ENCODE measurements at regions not wholly inside any gene's neighbourhood (a gene's known extent, or its start where the extent isn't known, plus 50 kb on each side); places are given as distances from the start of the nearest gene placed in this dataset.

DNA sequence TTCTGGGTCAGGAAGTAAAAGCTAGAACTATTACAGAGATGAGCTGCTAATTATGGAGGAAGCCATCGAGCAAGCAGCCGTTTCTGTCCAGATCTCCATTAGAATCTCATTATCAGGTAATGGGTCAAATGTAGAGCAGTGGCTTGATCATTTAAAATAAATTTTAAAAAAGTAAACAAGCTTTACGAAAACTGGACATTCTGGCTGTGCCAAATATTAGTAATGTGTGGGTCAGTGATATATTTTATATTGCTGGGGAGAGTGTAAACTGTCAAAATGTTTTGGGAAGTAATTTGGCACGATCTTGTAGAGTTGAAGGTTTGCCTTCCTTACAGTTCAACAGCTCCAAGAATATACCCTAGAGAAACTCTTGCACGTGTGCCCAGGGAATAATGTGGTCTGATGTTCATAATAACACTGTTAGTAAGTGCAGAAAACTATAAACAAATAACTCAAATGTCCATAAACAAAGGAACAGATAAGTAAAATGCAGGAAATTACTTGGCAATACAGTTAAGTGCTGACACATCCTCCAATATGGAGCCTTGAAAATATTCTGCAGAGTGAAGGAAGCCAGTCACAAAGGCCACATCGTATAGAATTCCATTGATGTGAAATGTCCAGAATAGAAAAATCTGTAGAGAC is 127.2 kb upstream of the UBL3 start:
- no peak for DNase-seq
- H3K9me3 Mint-ChIP-seq: peaks cover 5% of the 10 kb centered on the region
- no peaks in the 10 kb centered on the region for H3K36me3 Mint-ChIP-seq (ENCODE audit: low read depth)
- no peaks in the 10 kb centered on the region for H3K4me1 Mint-ChIP-seq
- H3K4me3 Mint-ChIP-seq: no peak overlapping the region
- H3K27me3 Mint-ChIP-seq: no peaks in the 10 kb centered on the region
- ATAC-seq: no peak
- no peak overlapping the region for H3K27ac Mint-ChIP-seq

DNA sequence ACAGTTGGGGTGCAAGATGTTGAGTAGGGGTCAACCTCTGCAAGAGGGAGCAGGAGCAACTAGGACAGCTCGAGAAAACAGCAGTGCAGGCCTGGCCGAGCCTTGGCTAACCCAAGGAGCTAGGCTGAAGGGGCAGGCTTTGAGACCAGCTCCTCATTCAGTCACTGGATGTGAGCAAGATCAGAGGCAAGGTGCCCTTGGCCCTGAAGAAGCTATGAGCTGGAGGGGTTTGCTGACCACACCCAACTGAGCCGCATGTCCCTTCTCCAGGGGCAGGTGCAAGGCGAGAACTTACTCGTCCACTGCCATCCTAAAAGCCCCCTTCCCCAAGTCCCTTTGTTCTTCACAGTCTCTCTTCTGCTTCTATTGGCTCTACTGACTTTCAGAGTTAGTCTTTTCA is 126.1 kb upstream of the UBL3 start:
- Mint-ChIP-seq H3K27ac (no peak overlapping the region), H3K4me3 (no peak overlapping the region), H3K9me3 (no peaks in the 10 kb centered on the region), H3K36me3 (ENCODE audit: low read depth) (no peaks in the 10 kb centered on the region), H3K4me1 (no peaks in the 10 kb centered on the region), H3K27me3 (no peaks in the 10 kb centered on the region)
- ATAC-seq (no peak), DNase-seq (no peak)

DNA sequence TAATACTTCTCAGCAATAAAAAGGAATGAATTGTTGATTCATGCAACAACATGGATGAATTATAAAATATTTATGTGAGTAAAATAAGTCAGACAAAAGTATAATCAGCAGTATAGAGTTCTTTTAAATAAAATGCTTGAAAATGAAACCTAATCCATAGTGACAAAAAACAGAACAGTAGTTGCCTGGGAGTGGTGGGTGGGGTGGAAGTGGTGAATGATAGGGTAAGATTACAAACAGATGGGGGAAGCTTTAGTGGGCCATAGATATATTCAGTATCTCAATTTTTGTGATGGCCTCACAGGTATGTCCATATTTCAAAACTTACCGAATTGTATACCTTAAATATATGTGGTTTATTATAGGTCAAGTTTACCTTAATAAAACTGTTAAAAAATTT is 124.9 kb upstream of the UBL3 start:
- Mint-ChIP-seq H3K4me1 (no peaks in the 10 kb centered on the region), H3K9me3 (no peaks in the 10 kb centered on the region), H3K4me3 (no peak overlapping the region), H3K27me3 (no peaks in the 10 kb centered on the region), H3K36me3 (ENCODE audit: low read depth) (no peaks in the 10 kb centered on the region), H3K27ac (no peak overlapping the region)
- DNase-seq (no peak), ATAC-seq (no peak)

DNA sequence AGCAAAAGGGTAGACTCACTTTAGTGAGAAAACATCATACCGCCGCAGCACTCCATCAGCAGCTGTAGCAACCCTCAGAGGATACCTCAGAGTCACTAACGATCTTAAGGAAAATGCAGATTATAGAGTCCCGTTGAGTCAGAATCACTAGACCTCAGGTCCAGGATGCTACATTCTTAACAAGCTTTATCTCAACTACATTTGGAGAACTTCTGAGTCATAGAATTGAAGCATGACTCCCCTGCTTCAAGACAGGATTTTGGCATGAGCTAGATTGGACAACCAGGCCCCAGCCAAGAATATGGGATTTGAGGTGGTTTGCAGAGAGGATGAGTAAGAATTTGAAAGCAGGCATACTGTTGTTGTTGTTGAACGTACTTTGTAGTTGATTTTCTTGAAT is 118.9 kb upstream of the UBL3 start:
- Mint-ChIP-seq H3K4me3 (no peak overlapping the region), H3K27me3 (no peaks in the 10 kb centered on the region), H3K9me3 (peaks cover 7% of the 10 kb centered on the region), H3K4me1 (no peaks in the 10 kb centered on the region), H3K36me3 (ENCODE audit: low read depth) (no peaks in the 10 kb centered on the region), H3K27ac (no peak overlapping the region)
- no peak for DNase-seq
- no peak for ATAC-seq

DNA sequence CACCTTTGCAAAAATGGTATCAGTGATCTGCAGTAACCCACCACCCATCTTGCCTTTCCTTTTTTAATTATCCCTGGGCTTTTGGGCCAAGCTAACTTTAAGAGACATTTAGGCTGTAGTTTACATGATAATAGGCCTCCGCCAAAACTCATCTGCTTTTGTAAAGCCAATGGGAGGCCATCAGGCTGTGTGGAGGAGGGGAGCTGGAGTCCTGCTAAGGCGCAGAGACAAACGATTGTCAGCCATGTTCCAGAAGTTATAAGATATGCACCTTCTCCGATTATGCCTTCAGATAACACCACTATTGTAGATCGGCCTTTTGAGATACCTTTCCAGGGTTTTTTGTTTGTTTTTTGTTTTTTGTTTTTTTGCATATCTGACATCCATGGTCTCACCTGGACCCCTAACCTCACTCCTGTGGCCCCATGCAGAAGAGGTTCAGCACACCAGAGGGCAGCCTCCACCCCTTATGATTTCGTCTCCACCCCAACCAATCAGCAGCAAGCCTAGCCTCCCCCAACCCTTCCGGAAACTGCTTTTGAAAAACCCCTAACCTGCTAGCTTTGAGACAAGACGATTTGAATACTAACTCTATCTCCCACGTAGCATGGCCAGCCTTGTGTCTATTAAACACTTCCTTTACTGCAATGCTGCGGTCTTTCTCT is 113.9 kb upstream of the UBL3 start:
- Mint-ChIP-seq H3K27ac (no peak overlapping the region), H3K9me3 (peaks cover 7% of the 10 kb centered on the region), H3K27me3 (no peaks in the 10 kb centered on the region), H3K4me3 (no peak overlapping the region), H3K36me3 (ENCODE audit: low read depth) (no peaks in the 10 kb centered on the region), H3K4me1 (no peaks in the 10 kb centered on the region)
- DNase-seq: no peak
- no peak for ATAC-seq

DNA sequence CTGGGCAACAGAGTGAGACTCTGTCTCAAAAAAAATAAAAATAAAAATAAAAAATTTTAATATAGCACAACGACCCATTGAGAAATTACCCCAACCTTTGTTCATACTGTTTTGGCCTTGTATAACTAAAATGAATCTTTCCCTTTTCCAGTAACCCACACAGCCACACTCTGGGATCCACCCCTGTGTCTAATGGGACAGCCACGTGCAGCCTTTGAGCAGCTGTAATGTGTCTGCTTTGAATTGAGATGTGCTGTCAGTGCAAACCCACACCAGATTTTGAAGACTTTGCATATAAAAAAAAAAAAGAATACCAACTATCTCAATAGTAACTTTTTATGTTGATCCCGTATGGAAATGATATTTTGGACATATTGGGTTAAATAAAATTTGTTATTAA is 112.7 kb upstream of the UBL3 start:
- no peak for ATAC-seq
- peaks cover under 1% of the 10 kb centered on the region for H3K4me1 Mint-ChIP-seq
- no peaks in the 10 kb centered on the region for H3K27me3 Mint-ChIP-seq
- no peaks in the 10 kb centered on the region for H3K36me3 Mint-ChIP-seq (ENCODE audit: low read depth)
- DNase-seq: no peak
- peaks cover 5% of the 10 kb centered on the region for H3K9me3 Mint-ChIP-seq
- no peak overlapping the region for H3K27ac Mint-ChIP-seq
- H3K4me3 Mint-ChIP-seq: no peak overlapping the region

DNA sequence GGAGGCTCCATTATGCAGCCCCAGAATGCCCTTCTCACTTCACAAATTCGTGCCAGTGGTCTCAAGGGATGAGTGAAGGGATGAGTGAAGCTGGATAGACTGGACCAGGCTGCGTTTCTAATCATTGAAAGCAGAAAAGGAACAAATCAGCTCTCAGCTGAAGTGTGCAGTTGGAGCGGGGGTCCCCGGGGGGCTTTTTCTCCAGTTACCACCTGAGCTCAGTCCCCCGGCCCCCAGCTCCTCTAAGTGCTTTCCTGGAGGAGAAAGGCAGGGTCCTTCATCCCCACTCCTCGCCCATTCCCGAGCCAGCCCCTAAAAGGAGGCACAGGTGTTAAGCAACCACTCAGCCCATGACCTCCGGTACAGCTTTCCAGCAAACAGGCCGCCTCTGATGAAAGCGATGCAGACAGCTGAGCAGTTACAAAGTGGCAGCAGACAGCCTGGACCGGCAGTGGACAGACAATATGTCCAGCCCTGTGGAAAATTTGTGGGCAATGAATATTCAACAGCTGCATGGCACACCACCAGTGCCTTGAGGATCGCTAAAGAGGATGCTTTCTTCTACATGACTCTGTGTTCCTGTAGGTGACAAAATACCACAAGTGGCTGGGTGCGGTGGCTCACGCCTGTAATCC is 110.7 kb upstream of the UBL3 start:
- no peak overlapping the region for H3K27ac Mint-ChIP-seq
- no peak for ATAC-seq
- H3K36me3 Mint-ChIP-seq (ENCODE audit: low read depth): no peaks in the 10 kb centered on the region
- H3K4me1 Mint-ChIP-seq: peaks cover 7% of the 10 kb centered on the region
- H3K4me3 Mint-ChIP-seq: no peak overlapping the region
- no peaks in the 10 kb centered on the region for H3K9me3 Mint-ChIP-seq
- DNase-seq: no peak
- H3K27me3 Mint-ChIP-seq: no peaks in the 10 kb centered on the region

DNA sequence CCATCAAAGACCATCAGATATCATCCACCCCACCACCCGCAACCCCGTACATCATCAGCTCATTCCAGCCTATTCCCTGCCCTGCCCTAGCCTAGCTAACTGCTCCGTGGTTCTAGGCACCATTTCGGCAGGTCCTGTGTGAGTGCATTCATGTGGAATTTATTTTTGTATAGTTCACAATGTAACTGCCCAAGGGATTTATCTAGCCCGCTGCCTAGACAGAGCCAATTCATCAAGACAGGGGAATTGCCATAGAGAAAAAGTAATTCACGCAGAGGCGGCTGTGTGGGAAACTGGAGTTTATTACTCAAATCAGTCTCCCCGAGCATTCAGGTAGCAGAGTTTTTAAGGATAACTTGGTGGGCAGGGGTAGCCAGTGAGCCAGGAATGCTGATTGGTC is 109.2 kb upstream of the UBL3 start:
- Mint-ChIP-seq H3K36me3 (ENCODE audit: low read depth) (no peaks in the 10 kb centered on the region), H3K9me3 (no peaks in the 10 kb centered on the region), H3K4me1 (peaks cover 11% of the 10 kb centered on the region), H3K27ac (no peak overlapping the region), H3K27me3 (no peaks in the 10 kb centered on the region), H3K4me3 (no peak overlapping the region)
- DNase-seq (no peak), ATAC-seq (no peak)

DNA sequence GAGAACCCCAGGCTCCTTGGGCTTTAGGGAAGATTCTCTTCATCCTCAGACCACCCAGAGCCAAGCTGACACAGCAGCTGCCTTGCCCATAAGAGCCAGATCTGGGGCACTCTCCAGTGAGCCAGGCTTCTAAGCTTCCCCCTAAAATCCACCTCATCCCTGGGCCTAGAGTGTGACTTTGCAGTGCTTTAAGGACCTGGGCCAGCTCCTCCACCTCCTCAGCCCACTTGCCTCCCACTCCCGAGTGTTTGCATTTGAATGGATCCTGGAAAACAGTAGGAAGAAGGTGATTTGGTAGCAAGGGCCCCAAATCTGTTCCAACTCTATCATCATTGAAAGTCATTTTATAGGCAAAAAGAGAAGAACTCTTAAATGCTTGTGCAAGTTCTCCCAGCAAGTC is 108.7 kb upstream of the UBL3 start:
- no peaks in the 10 kb centered on the region for H3K27me3 Mint-ChIP-seq
- H3K27ac Mint-ChIP-seq: no peak overlapping the region
- no peaks in the 10 kb centered on the region for H3K36me3 Mint-ChIP-seq (ENCODE audit: low read depth)
- ATAC-seq (no peak), DNase-seq (no peak)
- H3K9me3 Mint-ChIP-seq: no peaks in the 10 kb centered on the region
- peaks cover 16% of the 10 kb centered on the region for H3K4me1 Mint-ChIP-seq
- H3K4me3 Mint-ChIP-seq: no peak overlapping the region

DNA sequence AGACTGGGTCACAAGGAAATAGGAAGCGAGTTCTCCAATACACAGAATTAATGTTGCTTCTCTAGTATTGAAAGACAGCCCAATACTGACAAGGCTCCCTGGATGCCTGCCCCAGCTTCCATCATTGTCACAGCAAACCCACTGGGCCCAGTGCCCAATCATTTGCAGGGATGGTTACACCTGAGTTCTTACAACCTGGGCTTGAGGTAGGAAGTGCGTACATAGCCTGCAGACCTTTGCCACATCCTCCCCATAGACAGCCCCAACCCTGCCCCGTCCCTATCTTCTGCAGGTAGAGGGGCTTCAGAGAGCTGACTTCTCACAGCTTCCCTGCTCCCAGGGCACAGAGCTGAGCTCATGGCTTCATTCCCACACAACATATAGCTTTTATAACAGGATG is 108.1 kb upstream of the UBL3 start:
- Mint-ChIP-seq H3K27me3 (no peaks in the 10 kb centered on the region), H3K4me1 (peaks cover 22% of the 10 kb centered on the region), H3K27ac (no peak overlapping the region), H3K36me3 (ENCODE audit: low read depth) (no peaks in the 10 kb centered on the region), H3K4me3 (no peak overlapping the region), H3K9me3 (no peaks in the 10 kb centered on the region)
- DNase-seq (no peak), ATAC-seq (no peak)

DNA sequence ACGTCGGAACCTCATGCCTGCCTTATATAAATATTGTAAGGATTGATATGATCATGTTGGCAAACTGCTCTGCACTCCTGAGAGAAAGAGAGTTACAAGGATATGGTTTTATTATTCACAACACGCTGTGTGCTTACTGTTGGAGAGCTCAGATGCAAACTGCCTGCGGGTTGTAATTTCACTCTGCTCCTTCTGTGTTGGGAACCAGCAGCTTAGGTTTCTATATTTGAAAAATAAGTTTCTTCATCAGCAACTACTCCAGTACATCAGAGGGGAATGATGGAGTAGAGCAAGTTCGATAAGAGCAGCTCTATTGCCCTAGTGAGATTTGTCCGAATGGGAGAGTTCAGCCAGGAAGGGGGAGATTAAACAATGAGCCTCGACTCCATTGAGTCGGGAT is 106.9 kb upstream of the UBL3 start:
- Mint-ChIP-seq H3K27ac (no peak overlapping the region), H3K36me3 (ENCODE audit: low read depth) (no peaks in the 10 kb centered on the region), H3K4me1 (peaks cover 23% of the 10 kb centered on the region), H3K27me3 (no peaks in the 10 kb centered on the region), H3K9me3 (no peaks in the 10 kb centered on the region), H3K4me3 (no peak overlapping the region)
- no peak for DNase-seq
- ATAC-seq: no peak

DNA sequence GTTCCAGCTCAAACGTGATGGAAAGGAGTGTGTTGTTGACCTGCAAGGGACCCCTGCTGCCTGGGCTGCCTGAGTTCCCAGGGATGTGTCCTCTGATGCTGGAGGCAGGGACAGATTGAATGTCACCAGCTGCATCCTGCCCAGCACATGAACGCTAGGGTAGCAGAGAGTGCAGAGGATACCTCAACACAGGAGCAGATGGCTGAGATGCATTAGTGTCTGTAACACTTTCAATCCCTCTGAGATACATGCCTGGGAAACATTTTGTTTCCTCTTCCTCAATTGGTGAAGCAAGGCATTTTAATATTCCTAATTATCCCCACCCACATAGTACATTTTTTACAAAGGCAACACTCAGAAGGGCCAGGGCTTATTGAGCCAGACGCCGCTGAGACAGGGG is 106.4 kb upstream of the UBL3 start:
- H3K9me3 Mint-ChIP-seq: no peaks in the 10 kb centered on the region
- H3K36me3 Mint-ChIP-seq (ENCODE audit: low read depth): no peaks in the 10 kb centered on the region
- H3K27ac Mint-ChIP-seq: no peak overlapping the region
- no peaks in the 10 kb centered on the region for H3K27me3 Mint-ChIP-seq
- no peak for ATAC-seq
- H3K4me3 Mint-ChIP-seq: no peak overlapping the region
- H3K4me1 Mint-ChIP-seq: peaks cover 23% of the 10 kb centered on the region
- no peak for DNase-seq

DNA sequence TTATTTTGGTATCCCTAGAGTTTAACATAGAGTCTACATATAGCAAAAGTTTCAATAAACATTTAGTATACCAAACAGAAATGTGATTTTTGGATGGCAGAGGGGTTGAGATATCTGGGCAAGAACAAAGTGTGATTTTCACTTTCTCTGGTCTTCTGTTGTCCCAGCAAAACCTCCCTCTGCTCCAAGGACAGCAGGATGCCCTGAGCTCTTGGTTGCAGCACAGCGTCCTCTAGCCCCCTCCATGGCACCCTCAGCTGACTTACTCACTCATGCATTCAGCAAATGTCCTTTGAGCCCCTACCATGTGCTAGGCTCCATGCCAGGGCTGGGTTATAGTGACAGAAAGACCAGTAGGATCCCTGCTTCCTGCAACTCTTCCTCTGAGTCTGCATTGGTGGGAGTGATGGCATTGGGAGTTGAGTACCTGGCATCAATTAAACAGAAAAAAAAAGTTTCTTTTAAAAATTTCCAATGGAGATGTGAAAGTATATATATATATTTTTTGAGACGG is 104.8 kb upstream of the UBL3 start:
- Mint-ChIP-seq H3K27ac (no peak overlapping the region), H3K27me3 (no peaks in the 10 kb centered on the region), H3K4me3 (peak overlapping the region; percentile 69), H3K36me3 (ENCODE audit: low read depth) (no peaks in the 10 kb centered on the region), H3K4me1 (peaks cover 23% of the 10 kb centered on the region), H3K9me3 (no peaks in the 10 kb centered on the region)
- DNase-seq (no peak), ATAC-seq (no peak)

DNA sequence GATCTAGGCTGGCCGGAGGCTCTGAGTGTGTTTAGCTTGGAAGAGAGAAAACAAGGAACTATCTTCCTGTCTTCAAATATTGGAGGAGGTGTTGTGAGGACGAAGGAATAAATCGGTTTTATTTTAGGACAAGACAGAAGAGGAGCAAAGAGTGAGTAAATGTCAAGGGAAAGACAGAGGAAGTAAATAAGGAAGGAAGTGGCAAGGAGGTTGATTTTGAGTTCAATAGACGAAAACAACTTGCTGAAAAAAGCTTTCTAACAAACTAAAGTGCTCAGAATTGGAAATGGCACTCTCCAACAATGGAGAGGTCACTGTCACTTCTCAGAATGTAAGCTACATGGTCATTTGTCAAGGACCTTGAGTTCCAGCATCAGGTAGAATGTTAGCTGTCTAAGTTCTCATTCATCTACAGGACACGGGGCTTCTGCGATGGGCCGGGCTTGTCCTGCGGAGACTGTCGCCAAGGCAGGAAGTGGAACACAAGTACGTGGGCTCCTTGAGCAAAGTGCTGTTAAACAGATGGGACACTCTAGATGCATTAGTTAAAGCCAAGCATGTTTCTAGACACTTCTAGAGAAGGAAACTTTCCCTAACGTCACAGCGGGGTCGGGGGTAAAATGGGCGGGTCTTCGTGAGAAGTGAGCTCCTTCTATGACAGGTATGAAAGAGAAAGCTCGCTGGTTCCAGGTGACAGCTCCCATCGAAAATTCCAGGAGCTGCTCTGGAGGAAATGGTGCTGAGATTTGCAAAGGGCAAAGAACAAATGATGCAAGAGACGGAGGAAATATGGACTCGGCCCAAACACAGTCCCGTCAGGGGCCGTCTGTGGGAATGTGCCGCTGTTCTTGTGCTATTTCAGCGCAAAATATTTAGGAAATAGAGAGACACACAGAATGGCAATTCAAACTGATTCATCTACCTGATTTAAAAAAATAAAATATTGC is 103.9 kb upstream of the UBL3 start:
- DNase-seq (peak; percentile 38), ATAC-seq (peak; percentile 82)
- Mint-ChIP-seq H3K4me3 (peak overlapping the region; percentile 69), H3K27me3 (no peaks in the 10 kb centered on the region), H3K9me3 (no peaks in the 10 kb centered on the region), H3K36me3 (ENCODE audit: low read depth) (no peaks in the 10 kb centered on the region), H3K4me1 (peaks cover 23% of the 10 kb centered on the region), H3K27ac (peak overlapping the region; percentile 76)

All from activated naive CD8-positive, alpha-beta T cell treated with anti-CD3 and anti-CD28 coated beads, Interleukin-2, amount 50 U/mL, for 24 hours (primary cell).